Nucleus accumbens (tissue), 56 donors: ENCODE measurements at regions not wholly inside any gene's neighbourhood (a gene's known extent, or its start where the extent isn't known, plus 50 kb on each side); places are given as distances from the start of the nearest gene placed in this dataset.

Source experiments
- DNase-seq, 56 donors: peaks; one replicate each; lab custom pipeline; 2025; lab: John Stamatoyannopoulos, UW

- DNase-seq: no peak
Observed at GRCh38 chr13:111039735-111040134, 75.4 kb upstream of the ARHGEF7 start.

GRCh38 chr13:111038887-111039286 lies 76.2 kb upstream of the ARHGEF7 start:
- no peak for DNase-seq

- no peak for DNase-seq
Observed at GRCh38 chr13:111037927-111038326, 77.2 kb upstream of the ARHGEF7 start.

- no peak for DNase-seq
Observed at GRCh38 chr13:111036665-111037064, 78.4 kb upstream of the ARHGEF7 start.

- no peak for DNase-seq
Observed at GRCh38 chr13:111035861-111036260, 79.2 kb upstream of the ARHGEF7 start.

- no peak for DNase-seq
Observed at GRCh38 chr13:111034811-111035210, 80.3 kb upstream of the ARHGEF7 start.

GRCh38 chr13:111033172-111034130 lies 81.7 kb upstream of the ARHGEF7 start:
- no peak for DNase-seq

- DNase-seq: no peak
Observed at GRCh38 chr13:111031531-111031961, 83.6 kb upstream of the ARHGEF7 start.

- DNase-seq: no peak
Observed at GRCh38 chr13:111029957-111030609, 85.0 kb upstream of the ARHGEF7 start.

GRCh38 chr13:111027458-111028439 lies 87.4 kb upstream of the ARHGEF7 start:
- DNase-seq: no peak

GRCh38 chr13:111025310-111025709 lies 89.8 kb upstream of the ARHGEF7 start:
- DNase-seq: no peak

GRCh38 chr13:111022886-111023285 lies 92.2 kb upstream of the ARHGEF7 start:
- no peak for DNase-seq

GRCh38 chr13:111022241-111022640 lies 92.9 kb upstream of the ARHGEF7 start:
- DNase-seq: no peak

- no peak for DNase-seq
Observed at GRCh38 chr13:111021270-111021669, 93.8 kb upstream of the ARHGEF7 start.

- DNase-seq: no peak
Observed at GRCh38 chr13:111020546-111020945, 94.6 kb upstream of the ARHGEF7 start.

- no peak for DNase-seq
Observed at GRCh38 chr13:111020021-111020420, 95.1 kb upstream of the ARHGEF7 start.

GRCh38 chr13:111017755-111018459 lies 97.2 kb upstream of the ARHGEF7 start:
- DNase-seq: no peak

- DNase-seq: no peak
Observed at GRCh38 chr13:111013196-111013595, 98.3 kb upstream of the ANKRD10 start.

GRCh38 chr13:111011899-111012298 lies 97.0 kb upstream of the ANKRD10 start:
- DNase-seq: no peak

GRCh38 chr13:111008351-111008750 lies 93.5 kb upstream of the ANKRD10 start:
- DNase-seq: no peak
